ENCODE measurements at regions not wholly inside any gene's neighbourhood (a gene's known extent, or its start where the extent isn't known, plus 50 kb on each side); places are given as distances from the start of the nearest gene placed in this dataset.

GRCh38 chr5:81805086-81805485 lies 54.2 kb upstream of the SSBP2 start:
- no peak for TF ChIP-seq GATA2 (IDR thresholded peaks at IDR 0.05; ENCODE audit: low read depth, low read length)
- no peak for TF ChIP-seq GATA3 (IDR thresholded peaks at IDR 0.05; ENCODE audit: low read depth, low read length)
